HEK293T (cell line): ENCODE measurements at regions not wholly inside any gene's neighbourhood (a gene's known extent, or its start where the extent isn't known, plus 50 kb on each side); places are given as distances from the start of the nearest gene placed in this dataset.

Source experiments
- BHLHE40 ChIP-seq: fragments of 450-650 bp; IDR thresholded peaks from 2 replicates; pipeline ENCODE4 v1.6.1; 2016; ENCODE audit warnings: mild to moderate bottlenecking, moderate library complexity, borderline replicate concordance
- CTBP1 ChIP-seq: fragments of 450-650 bp; IDR thresholded peaks from 2 replicates; pipeline ENCODE4 v1.6.1; 2016; ENCODE audit warnings: borderline replicate concordance
- ELF4 ChIP-seq: fragments of 450-650 bp; IDR thresholded peaks from 2 replicates; pipeline ENCODE4 v1.6.1; 2017; ENCODE audit warnings: antibody characterized with exemption
- FOXA1 ChIP-seq: fragments of 450-650 bp; IDR thresholded peaks from 2 replicates; pipeline ENCODE4 v1.6.1; 2016; ENCODE audit warnings: mild to moderate bottlenecking
- FOXK2 ChIP-seq: fragments of 450-650 bp; IDR thresholded peaks from 2 replicates; pipeline ENCODE4 v1.6.1; 2016; ENCODE audit warnings: mild to moderate bottlenecking
- FOXM1 ChIP-seq: fragments of 450-650 bp; IDR thresholded peaks from 2 replicates; pipeline ENCODE4 v1.6.1; 2017; ENCODE audit warnings: mild to moderate bottlenecking, borderline replicate concordance
- HDGF ChIP-seq: fragments of 450-650 bp; IDR thresholded peaks from 2 replicates; pipeline ENCODE4 v1.6.1; 2017; ENCODE audit warnings: antibody characterized with exemption, borderline replicate concordance
- L3MBTL2 ChIP-seq: fragments of 450-650 bp; conservative IDR thresholded peaks from 2 replicates; pipeline ENCODE4 v1.6.1; 2016; ENCODE audit warnings: mild to moderate bottlenecking
- NFRKB ChIP-seq: fragments of 450-650 bp; IDR thresholded peaks from 2 replicates; pipeline ENCODE4 v1.6.1; 2016; ENCODE audit warnings: mild to moderate bottlenecking, moderate library complexity
- SP1 ChIP-seq: fragments of 450-650 bp; IDR thresholded peaks from 2 replicates; pipeline ENCODE4 v1.6.1; 2017
- SUZ12 ChIP-seq: fragments of 450-650 bp; IDR thresholded peaks from 2 replicates; pipeline ENCODE4 v1.6.1; 2016; ENCODE audit warnings: mild to moderate bottlenecking
- TARDBP ChIP-seq: fragments of 450-650 bp; IDR thresholded peaks from 2 replicates; pipeline ENCODE4 v1.6.1; 2016

- no peak for TF ChIP-seq HDGF
- TF ChIP-seq TARDBP: no peak
- TF ChIP-seq SUZ12: no peak
- TF ChIP-seq NFRKB: no peak
- no peak for TF ChIP-seq CTBP1
- TF ChIP-seq FOXM1: no peak
- TF ChIP-seq SP1: no peak
- no peak for TF ChIP-seq ELF4
- TF ChIP-seq FOXA1: no peak
- TF ChIP-seq BHLHE40: no peak
- TF ChIP-seq L3MBTL2: no peak
- TF ChIP-seq FOXK2: no peak
Observed at GRCh38 chr7:152905949-152906348, 146.4 kb downstream of the ACTR3B start.
